ENCODE measurements at regions not wholly inside any gene's neighbourhood (a gene's known extent, or its start where the extent isn't known, plus 50 kb on each side); places are given as distances from the start of the nearest gene placed in this dataset.

GRCh38 chr20:54324041-54324440 lies 116.2 kb downstream of the PFDN4 start:
- TF ChIP-seq CTCF (IDR thresholded peaks at IDR 0.05) (no peak), EZH2 (IDR thresholded peaks at IDR 0.05; ENCODE audit: borderline replicate concordance, insufficient read depth, low read depth, low read length, poor library complexity, severe bottlenecking) (no peak)

Data from B cell (primary cell).